ENCODE measurements at regions not wholly inside any gene's neighbourhood (a gene's known extent, or its start where the extent isn't known, plus 50 kb on each side); places are given as distances from the start of the nearest gene placed in this dataset.

DNA sequence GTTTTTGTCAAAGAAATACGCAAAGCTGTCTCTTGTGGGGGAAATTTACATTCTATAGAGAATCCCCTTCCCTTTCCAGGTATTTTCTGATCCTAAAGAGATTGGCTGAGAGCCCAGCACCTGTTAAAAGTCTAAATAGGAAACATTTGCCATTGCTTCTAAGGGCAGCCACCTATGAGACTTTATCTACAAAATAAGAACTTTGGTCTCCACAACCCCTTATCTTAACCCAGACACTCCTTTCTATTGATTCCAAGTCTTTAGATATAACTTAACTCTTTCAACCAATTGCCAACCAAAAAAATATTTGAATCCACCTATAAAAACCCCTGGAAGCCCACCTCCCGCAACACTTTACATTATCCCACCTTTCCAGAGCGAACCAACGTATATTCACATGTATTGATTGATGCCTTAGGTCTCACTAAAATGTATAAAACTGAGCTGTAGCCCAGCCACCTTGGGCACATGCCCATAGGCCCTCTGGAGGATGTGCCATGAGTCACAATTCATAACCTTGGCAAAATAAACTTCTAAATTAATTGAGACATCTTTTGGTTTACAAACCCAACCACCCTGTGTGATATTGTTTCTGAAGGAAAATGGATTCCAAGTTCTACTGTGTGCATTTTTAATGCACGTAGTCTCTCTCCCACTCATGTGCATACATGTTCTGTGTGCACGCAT, 211.4 kb downstream of the GAS1 start:
- intact Hi-C loops (cut with DNase I): no loop called here
- WGBS: 98% methylated on average over 6 of the region's 6 CpGs

GRCh38 chr9:86734771-86735170, 212.5 kb downstream of the GAS1 start:
- DNase-seq (ENCODE audit: extremely low spot score): no peak
- 45% methylated on average over 1 of the region's 1 CpG for WGBS
- Histone ChIP-seq H3K27ac (replicated peaks in 1 of 4) (peak overlapping the region in 1 of 4 donors; percentile 66), H3K4me3 (no peak overlapping the region), H3K36me3 (no peaks in the 10 kb centered on the region), H3K9me3 (no peaks in the 10 kb centered on the region), H3K27me3 (no peaks in the 10 kb centered on the region), H3K4me1 (peaks cover 7 to 35% (median 27%) of the 10 kb centered on the region in 4 donors)
- TF ChIP-seq CTCF (IDR thresholded peaks at IDR 0.05): no peak
- no peak for TF ChIP-seq POLR2AphosphoS5 (IDR thresholded peaks at IDR 0.05)
- no peak for TF ChIP-seq EP300 (IDR thresholded peaks at IDR 0.05)
- TF ChIP-seq POLR2A (IDR thresholded peaks at IDR 0.05; ENCODE audit: low read depth): no peak
- intact Hi-C loops (cut with DNase I): no loop called here

More for the DNA sequence above, 211.4 kb downstream of the GAS1 start:
- TF ChIP-seq CTCF (IDR thresholded peaks at IDR 0.05) (no peak), POLR2A (IDR thresholded peaks at IDR 0.05; ENCODE audit: low read depth) (no peak), EP300 (IDR thresholded peaks at IDR 0.05) (no peak), POLR2AphosphoS5 (IDR thresholded peaks at IDR 0.05) (no peak)
- no peaks in the 10 kb centered on the region for H3K36me3 ChIP-seq
- H3K27ac ChIP-seq (replicated peaks in 1 of 4): no peak overlapping the region
- peaks cover 7 to 35% (median 27%) of the 10 kb centered on the region in 4 donors for H3K4me1 ChIP-seq
- H3K9me3 ChIP-seq: no peaks in the 10 kb centered on the region
- H3K4me3 ChIP-seq: no peak overlapping the region
- DNase-seq (ENCODE audit: extremely low spot score): no peak
- H3K27me3 ChIP-seq: no peaks in the 10 kb centered on the region

GRCh38 chr9:86733929-86734328, 213.4 kb downstream of the GAS1 start:
- H3K27me3 ChIP-seq: no peaks in the 10 kb centered on the region
- H3K36me3 ChIP-seq: no peaks in the 10 kb centered on the region
- TF ChIP-seq POLR2AphosphoS5 (IDR thresholded peaks at IDR 0.05) (peak; percentile 11 to 32), CTCF (IDR thresholded peaks at IDR 0.05) (no peak), POLR2A (IDR thresholded peaks at IDR 0.05; ENCODE audit: low read depth) (no peak), EP300 (IDR thresholded peaks at IDR 0.05) (no peak)
- H3K9me3 ChIP-seq: no peaks in the 10 kb centered on the region
- WGBS: 81% methylated on average over 6 of the region's 6 CpGs
- H3K4me3 ChIP-seq: no peak overlapping the region
- peak overlapping the region in 2 of 4 donors; percentile 40 to 66 for H3K27ac ChIP-seq (replicated peaks in 1 of 4)
- no peak for DNase-seq (ENCODE audit: extremely low spot score)
- intact Hi-C loops (cut with DNase I): no loop called here
- H3K4me1 ChIP-seq: peaks cover 7 to 35% (median 27%) of the 10 kb centered on the region in 4 donors

GRCh38 chr9:86732514-86733171, 214.7 kb downstream of the GAS1 start:
- TF ChIP-seq CTCF (IDR thresholded peaks at IDR 0.05): no peak
- TF ChIP-seq EP300 (IDR thresholded peaks at IDR 0.05): no peak
- no peak for TF ChIP-seq POLR2A (IDR thresholded peaks at IDR 0.05; ENCODE audit: low read depth)
- TF ChIP-seq POLR2AphosphoS5 (IDR thresholded peaks at IDR 0.05): peak; percentile 37 to 63
- DNase-seq (ENCODE audit: extremely low spot score): no peak
- intact Hi-C loops (cut with DNase I): no loop called here
- Histone ChIP-seq H3K4me1 (peaks cover 7 to 35% (median 27%) of the 10 kb centered on the region in 4 donors), H3K27me3 (no peaks in the 10 kb centered on the region), H3K36me3 (no peaks in the 10 kb centered on the region), H3K27ac (replicated peaks in 1 of 4) (peak overlapping the region; percentile 10 to 69 (median 40)), H3K9me3 (no peaks in the 10 kb centered on the region), H3K4me3 (no peak overlapping the region)
- WGBS: 59% methylated on average over 6 of the region's 6 CpGs

Data from esophagus muscularis mucosa (tissue), 4 donors.